ELR (cell line): ENCODE measurements at regions not wholly inside any gene's neighbourhood (a gene's known extent, or its start where the extent isn't known, plus 50 kb on each side); places are given as distances from the start of the nearest gene placed in this dataset.
A peak's percentile ranks its signal among the peaks of the same experiment; 100 is the strongest.

Experiments
- DNase-seq: peaks from one replicate; pipeline ENCODE4 v3.0.0-alpha.2; 2015; ENCODE audit warnings: low read depth

GRCh38 chr13:71082631-71083030 is 784.4 kb downstream of the DACH1 start:
- no peak for DNase-seq

GRCh38 chr13:71079638-71080037 is 787.4 kb downstream of the DACH1 start:
- no peak for DNase-seq

DNA sequence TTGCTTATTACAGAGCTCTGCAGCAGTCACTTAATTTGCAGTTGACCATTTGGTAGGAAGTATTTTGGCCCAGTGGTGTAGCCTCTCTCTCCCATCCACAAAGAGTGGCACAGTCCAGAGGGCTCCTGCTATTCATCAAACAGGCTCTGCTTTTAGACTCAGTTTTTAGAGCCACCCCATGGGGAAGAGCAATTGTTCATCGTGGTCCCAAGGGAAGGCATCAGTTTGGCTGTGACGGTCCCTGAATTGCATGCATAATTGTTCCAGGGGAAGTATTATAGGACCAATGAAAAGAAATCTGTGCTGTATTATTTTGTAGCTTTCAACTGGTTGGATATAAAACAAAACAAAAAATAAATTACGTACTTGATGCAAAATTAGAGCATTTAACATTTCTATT is 799.0 kb downstream of the DACH1 start:
- no peak for DNase-seq

DNA sequence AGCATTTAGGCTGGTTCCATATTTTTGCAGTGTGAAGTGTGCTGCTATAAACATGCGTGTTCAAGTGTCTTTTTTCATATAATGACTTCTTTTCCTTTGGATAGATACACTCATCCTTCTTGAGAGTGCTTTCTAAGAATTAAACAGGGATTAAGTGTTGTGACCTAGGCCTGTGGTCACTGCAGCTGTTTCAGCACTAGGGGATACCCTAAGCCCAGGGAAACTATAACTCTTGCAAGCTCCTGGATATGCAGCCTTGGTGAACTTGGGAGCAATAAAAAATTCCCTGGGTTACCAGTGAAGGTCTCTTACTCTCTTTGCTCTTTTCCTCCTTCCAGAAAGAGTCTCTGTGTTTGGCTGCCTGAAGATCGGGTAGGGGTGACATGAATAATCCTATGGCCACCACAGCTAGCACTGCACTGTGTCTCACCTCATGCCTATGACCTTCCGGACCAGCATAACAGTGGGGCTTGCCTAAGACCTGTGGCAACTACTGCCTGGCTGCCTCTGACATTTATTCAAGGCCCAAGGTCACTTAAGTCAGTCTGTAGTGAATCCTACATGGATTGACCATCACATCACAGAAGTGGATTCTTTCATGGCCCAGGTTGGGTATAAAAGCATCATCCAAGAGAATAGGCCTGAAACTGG is 799.7 kb downstream of the DACH1 start:
- DNase-seq = no peak

- no peak for DNase-seq
These were observed 810.4 kb downstream of the DACH1 start for GRCh38 chr13:71056581-71056980.

DNA sequence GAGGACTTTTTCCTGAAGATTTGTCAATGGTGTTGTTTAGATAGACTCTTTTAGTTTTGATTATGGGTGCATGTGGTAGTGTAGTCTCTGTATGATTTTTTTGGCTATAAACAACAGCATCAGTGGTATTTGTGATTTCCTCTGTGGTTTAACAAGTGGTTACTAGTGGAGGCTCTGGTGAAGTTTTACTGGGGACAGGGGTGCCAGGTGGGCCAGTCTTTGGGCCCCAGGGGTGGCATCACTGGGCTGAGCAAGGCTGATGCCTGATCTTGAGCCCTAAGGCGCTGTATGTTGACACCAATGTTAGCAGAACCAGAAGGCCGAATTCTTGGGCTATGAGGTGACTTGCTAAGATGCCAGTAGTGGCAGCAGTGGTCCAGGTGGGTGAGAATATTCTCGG is 811.4 kb downstream of the DACH1 start:
- DNase-seq = no peak

DNA sequence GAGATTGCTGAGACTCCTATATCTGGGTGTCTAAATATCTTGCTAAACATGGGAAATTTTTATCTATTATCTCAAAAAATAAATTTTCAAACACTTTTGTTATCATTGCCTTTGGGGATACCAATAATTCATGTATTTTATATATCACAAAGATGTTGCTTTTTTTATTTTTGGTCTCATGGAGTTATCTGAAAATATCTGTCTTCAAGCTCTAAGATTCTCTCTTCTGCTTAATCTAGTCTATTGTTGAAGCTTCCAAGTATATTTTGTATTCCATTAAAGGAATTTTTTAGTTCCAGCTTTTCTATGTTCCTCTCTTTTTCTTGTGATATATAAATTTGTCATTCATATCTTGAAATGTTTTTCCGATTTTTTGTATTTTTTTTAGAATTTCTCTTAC is 812.0 kb downstream of the DACH1 start:
- no peak for DNase-seq

DNA sequence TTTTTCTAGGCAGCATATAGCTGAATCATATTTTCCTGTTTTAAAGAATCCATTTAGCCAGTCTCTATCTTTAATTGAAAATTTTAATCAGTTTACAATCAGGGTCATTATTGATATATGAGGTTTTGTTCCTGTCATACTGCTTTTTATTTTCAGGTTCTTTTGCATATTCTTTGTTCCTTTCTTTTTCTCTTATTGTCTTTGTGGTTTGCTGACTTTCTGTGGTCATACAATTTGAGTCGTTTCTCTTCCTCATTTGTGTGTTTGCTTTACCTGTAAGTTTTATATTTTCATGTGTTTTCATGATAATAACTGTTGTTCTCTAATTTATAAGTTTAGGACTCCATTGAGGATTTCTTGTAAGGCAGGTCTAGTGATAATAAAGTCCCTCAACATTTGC is 812.6 kb downstream of the DACH1 start:
- DNase-seq = no peak

GRCh38 chr13:71051573-71051972 is 815.4 kb downstream of the DACH1 start:
- no peak for DNase-seq

GRCh38 chr13:71046360-71047079 is 820.5 kb downstream of the DACH1 start:
- DNase-seq = no peak

DNA sequence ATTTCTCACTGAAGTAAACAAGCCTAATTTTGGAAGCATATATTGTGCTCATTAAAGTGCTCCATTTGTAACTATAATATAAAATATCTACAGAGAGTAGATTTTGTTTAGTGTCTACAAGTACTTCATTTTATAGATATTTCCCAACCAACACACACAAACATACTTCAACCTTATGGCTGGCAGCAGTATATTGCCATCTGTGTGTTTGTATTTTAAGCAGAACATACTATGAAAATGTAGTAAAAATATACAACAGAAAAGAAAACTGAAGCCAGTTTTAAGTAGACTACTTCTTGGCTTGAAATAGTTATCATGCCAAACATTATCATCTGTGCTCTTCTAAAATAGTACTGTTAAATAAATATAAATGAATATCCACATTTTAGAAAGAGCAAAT is 821.9 kb downstream of the DACH1 start:
- no peak for DNase-seq

- DNase-seq = no peak
These were observed 827.6 kb downstream of the DACH1 start for GRCh38 chr13:71039440-71039839.

- no peak for DNase-seq
These were observed 833.0 kb downstream of the DACH1 start for GRCh38 chr13:71034018-71034417.

DNA sequence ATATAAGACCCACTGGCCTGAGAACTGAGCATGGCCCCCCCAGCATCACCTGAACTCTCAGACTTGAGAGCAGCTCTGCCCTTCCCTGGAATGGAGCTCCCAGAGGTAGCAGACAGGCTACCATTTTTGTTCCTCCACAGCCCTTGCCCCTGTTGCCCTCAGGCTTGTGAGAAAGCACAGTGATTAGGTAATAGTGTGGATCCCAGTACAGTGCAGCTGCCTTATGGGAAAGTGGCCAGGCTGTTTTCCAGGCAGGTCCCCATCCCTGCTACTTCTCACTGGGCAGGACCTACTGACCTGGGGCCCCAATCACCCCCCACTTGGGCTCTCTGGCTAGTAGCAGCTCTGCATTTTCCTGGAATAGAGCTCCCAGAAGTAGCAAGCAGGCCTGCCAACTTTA is 834.0 kb downstream of the DACH1 start:
- DNase-seq = no peak

- DNase-seq = no peak
These were observed 836.2 kb downstream of the DACH1 start for GRCh38 chr13:71030784-71031183.

GRCh38 chr13:71028884-71029283 is 838.1 kb downstream of the DACH1 start:
- DNase-seq = no peak

DNA sequence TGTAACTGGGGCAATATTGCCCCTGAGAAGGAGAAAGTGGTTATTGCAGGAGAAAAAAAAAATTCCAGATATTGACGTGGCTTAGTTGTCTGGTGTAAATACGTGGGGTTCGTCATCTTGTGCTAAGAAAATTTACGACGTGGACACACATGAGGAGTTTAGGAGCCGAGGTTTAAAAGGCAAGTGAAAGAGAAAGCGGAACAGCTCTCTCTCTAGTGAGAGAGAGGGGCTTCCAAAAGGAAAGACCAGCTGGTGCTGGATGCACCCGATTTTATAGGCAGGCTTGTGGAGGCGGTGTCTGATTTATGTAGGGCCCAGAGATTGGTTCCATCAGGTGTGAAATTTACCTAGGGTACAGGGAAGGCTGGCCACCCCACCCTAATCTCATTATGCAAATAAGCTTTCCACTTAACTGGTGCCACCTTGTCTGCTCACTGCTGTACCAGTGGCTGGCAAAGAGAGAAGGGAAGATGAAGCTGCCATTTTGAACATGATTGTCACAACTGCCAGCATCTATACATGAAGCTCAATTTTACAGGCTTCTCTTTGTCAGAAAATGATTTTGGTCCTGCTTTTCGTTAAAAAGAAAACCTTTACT is 845.1 kb downstream of the DACH1 start:
- peak; percentile 42 for DNase-seq

- peak; percentile 10 for DNase-seq
These were observed 848.0 kb downstream of the DACH1 start for GRCh38 chr13:71018995-71019394.

GRCh38 chr13:71018544-71018943 is 848.5 kb downstream of the DACH1 start:
- no peak for DNase-seq

DNA sequence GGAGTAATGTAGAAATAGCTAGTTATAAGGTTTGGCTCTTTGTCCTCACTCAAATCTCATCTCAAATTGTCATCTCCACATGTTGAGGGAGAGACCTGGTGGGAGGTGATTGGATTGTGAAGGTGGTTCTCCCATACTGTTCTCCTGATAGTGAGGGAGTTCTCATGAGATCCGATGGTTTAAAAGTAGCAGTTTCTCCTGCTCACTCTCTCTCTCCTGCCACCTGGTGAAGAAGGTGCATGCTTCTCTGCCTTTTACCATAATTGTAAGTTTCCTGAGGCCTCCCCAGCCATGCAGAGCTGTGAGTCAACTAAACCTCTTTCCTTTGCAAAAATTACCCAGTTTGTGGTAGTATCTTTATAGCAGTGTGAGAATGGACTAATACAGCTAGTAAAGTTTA is 849.4 kb downstream of the DACH1 start:
- DNase-seq = no peak

- DNase-seq = no peak
These were observed 851.5 kb downstream of the DACH1 start for GRCh38 chr13:71015516-71015915.

DNA sequence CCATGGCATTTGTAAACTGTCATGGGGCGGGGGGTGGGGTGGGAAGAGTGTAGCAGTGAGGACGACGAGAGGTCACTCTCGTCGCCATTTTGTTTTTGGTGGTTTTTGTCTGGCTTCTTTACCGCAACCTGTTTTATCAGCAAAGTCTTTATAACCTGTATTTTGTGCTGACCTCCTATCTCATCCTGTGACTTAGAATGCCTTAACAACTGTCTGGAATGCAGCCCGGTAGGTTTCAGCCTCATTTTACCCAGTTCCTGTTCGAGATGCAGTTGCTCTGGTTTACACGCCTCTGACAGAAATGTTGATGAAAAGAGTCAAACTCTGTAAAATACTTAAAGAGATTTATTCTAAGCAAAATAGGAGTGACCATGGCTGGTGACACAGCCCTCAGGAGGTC is 852.0 kb downstream of the DACH1 start:
- no peak for DNase-seq

DNA sequence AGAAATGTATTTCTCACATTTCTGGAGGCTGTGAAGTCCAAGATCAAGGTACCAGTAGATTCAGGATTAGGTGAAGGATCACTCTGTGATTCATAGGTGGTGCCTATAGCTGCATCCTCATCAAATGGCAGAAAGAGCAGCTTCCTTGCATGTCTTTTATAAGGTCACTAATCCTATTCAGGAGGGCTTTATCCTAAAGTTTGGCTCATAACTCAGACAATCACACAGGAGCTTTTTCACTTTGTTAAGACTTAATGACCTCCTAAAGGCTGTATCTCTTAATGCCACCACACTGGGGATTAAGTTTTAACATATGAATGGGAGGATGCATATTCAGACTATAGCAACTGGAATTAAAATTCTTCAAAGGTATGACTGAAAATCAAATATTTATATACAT is 861.1 kb downstream of the DACH1 start:
- DNase-seq = no peak

DNA sequence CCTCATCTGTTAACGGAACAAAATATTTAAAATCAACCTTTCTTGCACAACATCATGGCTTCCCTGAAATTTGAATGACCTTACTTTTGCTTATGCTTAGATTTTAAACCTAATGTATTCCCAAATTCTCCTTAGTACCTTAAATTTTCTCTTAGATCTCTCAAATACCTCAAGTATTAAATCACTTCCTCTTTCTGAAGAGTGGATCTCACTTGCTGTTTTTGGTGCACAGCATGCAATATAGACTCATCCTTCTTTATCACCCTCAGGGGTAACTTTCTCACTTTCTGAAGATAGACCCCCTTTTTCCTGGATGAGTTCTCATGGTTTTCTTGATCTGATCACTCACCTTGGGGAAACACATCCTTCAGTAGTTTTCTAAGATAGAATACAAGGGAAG is 871.7 kb downstream of the DACH1 start:
- peak; percentile 33 for DNase-seq
